Upper lobe of right lung (tissue), 1 donor: ENCODE measurements at regions not wholly inside any gene's neighbourhood (a gene's known extent, or its start where the extent isn't known, plus 50 kb on each side); places are given as distances from the start of the nearest gene placed in this dataset.

Experiments used
- ATAC-seq: fragments of 200-7000 bp; cut with Tn5 transposase; one replicate; pipeline ENCODE4 v1.9.1; 2020; ENCODE audit warnings: mild to moderate bottlenecking, moderate library complexity
- DNase-seq: peaks from one replicate; pipeline ENCODE4 v3.0.0-alpha.2; 2020
- H3K27ac ChIP-seq: fragments of 200-600 bp; one replicate; pipeline ENCODE4 v1.8.0; 2022
- H3K27me3 ChIP-seq: fragments of 200-600 bp; one replicate; pipeline ENCODE4 v1.8.0; 2022; ENCODE audit warnings: mild to moderate bottlenecking
- H3K36me3 ChIP-seq: fragments of 200-600 bp; one replicate; pipeline ENCODE4 v1.8.0; 2022
- H3K4me1 ChIP-seq: fragments of 200-600 bp; one replicate; pipeline ENCODE4 v1.8.0; 2022
- H3K4me3 ChIP-seq: fragments of 200-600 bp; one replicate; pipeline ENCODE4 v1.8.0; 2022; ENCODE audit warnings: mild to moderate bottlenecking
- H3K9me3 ChIP-seq: fragments of 200-600 bp; one replicate; pipeline ENCODE4 v1.8.0; 2022
- CTCF ChIP-seq: fragments of 200-600 bp; IDR thresholded peaks from one replicate; pipeline ENCODE4 v1.8.0; 2022; ENCODE audit warnings: antibody characterized with exemption
- intact Hi-C: fragments of 100-400 bp; cut with DNase I; formaldehyde crosslinking; loops from one replicate; pipeline ENCODE4 v1.11.0; 2022
- donor health status: DM: no; HTN: yes; CAD: no; lungs with severe emphysema.

GRCh38 chr9:23603311-23603710 is 222.7 kb downstream of the ELAVL2 start:
- ATAC-seq = no peak
- intact Hi-C loops = no loop called here

GRCh38 chr9:23606107-23606506 is 219.9 kb downstream of the ELAVL2 start:
- Histone ChIP-seq H3K9me3 (no peaks in the 10 kb centered on the region), H3K4me1 (no peaks in the 10 kb centered on the region), H3K27ac (no peak overlapping the region), H3K4me3 (no peak overlapping the region), H3K36me3 (no peaks in the 10 kb centered on the region), H3K27me3 (no peaks in the 10 kb centered on the region)
- intact Hi-C loops = no loop called here
- ATAC-seq (no peak), DNase-seq (no peak)
- no peak for TF ChIP-seq CTCF

More at GRCh38 chr9:23603311-23603710, 222.7 kb downstream of the ELAVL2 start:
- TF ChIP-seq CTCF = no peak
- Histone ChIP-seq H3K9me3 (no peaks in the 10 kb centered on the region), H3K4me1 (no peaks in the 10 kb centered on the region), H3K4me3 (no peak overlapping the region), H3K27ac (no peak overlapping the region), H3K36me3 (no peaks in the 10 kb centered on the region), H3K27me3 (no peaks in the 10 kb centered on the region)
- no peak for DNase-seq

GRCh38 chr9:23608456-23608855 is 217.6 kb downstream of the ELAVL2 start:
- TF ChIP-seq CTCF = no peak
- Histone ChIP-seq H3K27me3 (no peaks in the 10 kb centered on the region), H3K4me3 (no peak overlapping the region), H3K9me3 (no peaks in the 10 kb centered on the region), H3K36me3 (no peaks in the 10 kb centered on the region), H3K4me1 (no peaks in the 10 kb centered on the region), H3K27ac (no peak overlapping the region)
- intact Hi-C loops = no loop called here
- ATAC-seq = no peak
- DNase-seq = no peak

GRCh38 chr9:23611869-23612268 is 214.2 kb downstream of the ELAVL2 start:
- Histone ChIP-seq H3K4me3 (no peak overlapping the region), H3K27me3 (no peaks in the 10 kb centered on the region), H3K27ac (no peak overlapping the region), H3K36me3 (no peaks in the 10 kb centered on the region), H3K9me3 (no peaks in the 10 kb centered on the region), H3K4me1 (no peaks in the 10 kb centered on the region)
- ATAC-seq (no peak), DNase-seq (no peak)
- TF ChIP-seq CTCF = no peak
- intact Hi-C loops = no loop called here

GRCh38 chr9:23615569-23615968 is 210.5 kb downstream of the ELAVL2 start:
- H3K9me3 ChIP-seq = no peaks in the 10 kb centered on the region
- H3K4me1 ChIP-seq = no peaks in the 10 kb centered on the region
- intact Hi-C loops = no loop called here
- no peak overlapping the region for H3K4me3 ChIP-seq
- DNase-seq (no peak), ATAC-seq (no peak)
- no peaks in the 10 kb centered on the region for H3K27me3 ChIP-seq
- H3K36me3 ChIP-seq = no peaks in the 10 kb centered on the region
- TF ChIP-seq CTCF = no peak
- H3K27ac ChIP-seq = no peak overlapping the region

GRCh38 chr9:23621188-23621587 is 204.9 kb downstream of the ELAVL2 start:
- H3K27ac ChIP-seq = no peak overlapping the region
- TF ChIP-seq CTCF = no peak
- ATAC-seq (no peak), DNase-seq (no peak)
- H3K4me1 ChIP-seq = no peaks in the 10 kb centered on the region
- H3K9me3 ChIP-seq = no peaks in the 10 kb centered on the region
- no peaks in the 10 kb centered on the region for H3K27me3 ChIP-seq
- H3K36me3 ChIP-seq = no peaks in the 10 kb centered on the region
- no peak overlapping the region for H3K4me3 ChIP-seq
- intact Hi-C loops = no loop called here
